ENCODE measurements at regions not wholly inside any gene's neighbourhood (a gene's known extent, or its start where the extent isn't known, plus 50 kb on each side); places are given as distances from the start of the nearest gene placed in this dataset.

DNA sequence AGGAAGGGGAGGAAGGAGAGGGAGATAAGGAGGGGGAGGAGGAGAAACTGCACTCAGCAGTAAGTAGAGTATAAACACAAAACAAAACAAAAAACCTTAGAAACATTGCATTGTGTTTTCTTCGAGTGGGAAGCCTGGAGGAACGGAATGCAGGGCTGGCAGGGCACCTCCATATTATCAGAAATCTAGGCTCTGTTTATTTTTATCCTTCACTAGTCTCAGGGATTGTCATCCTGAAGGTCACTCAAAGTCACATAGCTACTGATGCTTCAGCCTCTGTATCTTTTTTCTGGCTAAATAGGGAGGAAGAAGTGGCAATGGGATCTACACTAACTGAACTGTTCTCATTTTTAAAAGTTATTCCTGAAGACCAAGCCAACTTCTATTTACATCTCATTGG is 467.8 kb downstream of the KCTD12 start:
- Histone ChIP-seq H3K9me3 (ENCODE audit: low read depth, low read length, poor library complexity, severe bottlenecking) (no peaks in the 10 kb centered on the region), H3K4me3 (ENCODE audit: low read depth, low read length, poor library complexity, severe bottlenecking) (no peak overlapping the region), H3K4me1 (ENCODE audit: insufficient read depth, low read length, poor library complexity, severe bottlenecking) (no peaks in the 10 kb centered on the region), H3K27ac (ENCODE audit: low read depth, low read length, poor library complexity, severe bottlenecking) (no peak overlapping the region), H3K36me3 (ENCODE audit: insufficient read depth, low read length, poor library complexity, severe bottlenecking) (no peaks in the 10 kb centered on the region), H3K27me3 (replicated peaks; ENCODE audit: insufficient read depth, low read depth, low read length, poor library complexity) (peaks cover 10% of the 10 kb centered on the region)
- TF ChIP-seq, protein P1, sequence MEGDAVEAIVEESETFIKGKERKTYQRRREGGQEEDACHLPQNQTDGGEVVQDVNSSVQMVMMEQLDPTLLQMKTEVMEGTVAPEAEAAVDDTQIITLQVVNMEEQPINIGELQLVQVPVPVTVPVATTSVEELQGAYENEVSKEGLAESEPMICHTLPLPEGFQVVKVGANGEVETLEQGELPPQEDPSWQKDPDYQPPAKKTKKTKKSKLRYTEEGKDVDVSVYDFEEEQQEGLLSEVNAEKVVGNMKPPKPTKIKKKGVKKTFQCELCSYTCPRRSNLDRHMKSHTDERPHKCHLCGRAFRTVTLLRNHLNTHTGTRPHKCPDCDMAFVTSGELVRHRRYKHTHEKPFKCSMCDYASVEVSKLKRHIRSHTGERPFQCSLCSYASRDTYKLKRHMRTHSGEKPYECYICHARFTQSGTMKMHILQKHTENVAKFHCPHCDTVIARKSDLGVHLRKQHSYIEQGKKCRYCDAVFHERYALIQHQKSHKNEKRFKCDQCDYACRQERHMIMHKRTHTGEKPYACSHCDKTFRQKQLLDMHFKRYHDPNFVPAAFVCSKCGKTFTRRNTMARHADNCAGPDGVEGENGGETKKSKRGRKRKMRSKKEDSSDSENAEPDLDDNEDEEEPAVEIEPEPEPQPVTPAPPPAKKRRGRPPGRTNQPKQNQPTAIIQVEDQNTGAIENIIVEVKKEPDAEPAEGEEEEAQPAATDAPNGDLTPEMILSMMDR (conservative IDR thresholded peaks at IDR 0.05; ENCODE audit: low read depth, low read length), result no peak
- no peak for TF ChIP-seq EZH2 (IDR thresholded peaks at IDR 0.05; ENCODE audit: borderline replicate concordance, low read depth, low read length, poor library complexity, severe bottlenecking)
- DNase-seq (ENCODE audit: low spot score), result no peak
- POLR2A ChIA-PET (ENCODE audit: low non-redundant PET), result no interaction called here
- no TSS peak for BruUV-seq (replicated peaks)
- intact Hi-C loops (cut with micrococcal nuclease; ENCODE audit: unreplicated experiment), result no loop called here
- CTCF ChIA-PET, result no interaction called here

DNA sequence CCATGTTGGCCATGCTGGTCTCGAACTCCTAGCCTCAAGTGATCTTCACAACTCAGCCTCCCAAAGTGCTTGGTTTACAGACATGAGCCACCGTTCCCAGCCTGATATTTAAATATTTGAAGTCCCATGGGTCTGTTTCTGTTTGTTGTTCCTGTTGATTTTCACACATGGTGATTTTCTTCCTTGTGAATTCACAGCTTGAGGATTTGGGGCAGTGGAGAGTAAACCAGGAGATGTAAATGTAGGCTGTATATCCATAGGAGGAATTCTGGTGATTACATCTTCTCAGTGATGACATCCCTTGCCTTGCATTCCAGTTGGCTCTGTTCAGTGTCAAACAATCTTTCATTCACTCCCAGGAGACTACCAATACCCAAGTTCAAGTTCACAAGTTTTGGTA is 471.9 kb downstream of the KCTD12 start:
- no peak overlapping the region for H3K27ac ChIP-seq (ENCODE audit: low read depth, low read length, poor library complexity, severe bottlenecking)
- H3K9me3 ChIP-seq (ENCODE audit: low read depth, low read length, poor library complexity, severe bottlenecking), result no peaks in the 10 kb centered on the region
- H3K27me3 ChIP-seq (replicated peaks; ENCODE audit: insufficient read depth, low read depth, low read length, poor library complexity), result peaks cover 10% of the 10 kb centered on the region
- no peaks in the 10 kb centered on the region for H3K36me3 ChIP-seq (ENCODE audit: insufficient read depth, low read length, poor library complexity, severe bottlenecking)
- BruUV-seq (replicated peaks), result no TSS peak
- no peak for TF ChIP-seq EZH2 (IDR thresholded peaks at IDR 0.05; ENCODE audit: borderline replicate concordance, low read depth, low read length, poor library complexity, severe bottlenecking)
- TF ChIP-seq, protein P1 (conservative IDR thresholded peaks at IDR 0.05; ENCODE audit: low read depth, low read length), result no peak
- DNase-seq (ENCODE audit: low spot score), result no peak
- H3K4me1 ChIP-seq (ENCODE audit: insufficient read depth, low read length, poor library complexity, severe bottlenecking), result no peaks in the 10 kb centered on the region
- POLR2A ChIA-PET (ENCODE audit: low non-redundant PET), result no interaction called here
- intact Hi-C loops (cut with micrococcal nuclease; ENCODE audit: unreplicated experiment), result no loop called here
- H3K4me3 ChIP-seq (ENCODE audit: low read depth, low read length, poor library complexity, severe bottlenecking), result no peak overlapping the region
- CTCF ChIA-PET, result no interaction called here

DNA sequence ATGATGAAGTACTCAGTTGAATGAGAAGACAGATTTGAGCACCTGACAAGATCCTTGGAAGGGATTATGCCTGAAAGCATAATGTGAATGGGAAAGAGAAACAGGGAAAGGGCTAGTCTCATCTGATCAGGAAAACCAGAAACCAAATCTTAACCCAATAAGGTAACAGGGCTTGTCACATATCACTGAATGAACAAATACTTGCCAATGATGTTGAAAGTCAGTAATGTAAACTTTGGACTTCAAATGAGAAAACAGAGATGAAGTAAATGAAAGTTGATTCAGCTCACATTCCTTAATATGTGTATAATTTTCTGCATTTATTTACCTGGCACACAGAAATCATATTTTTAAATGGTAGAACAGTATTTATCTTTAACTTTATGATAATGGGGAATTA is 480.0 kb downstream of the KCTD12 start:
- BruUV-seq (replicated peaks), result no TSS peak
- no peaks in the 10 kb centered on the region for H3K36me3 ChIP-seq (ENCODE audit: insufficient read depth, low read length, poor library complexity, severe bottlenecking)
- no peak for DNase-seq (ENCODE audit: low spot score)
- no peaks in the 10 kb centered on the region for H3K9me3 ChIP-seq (ENCODE audit: low read depth, low read length, poor library complexity, severe bottlenecking)
- no peaks in the 10 kb centered on the region for H3K4me1 ChIP-seq (ENCODE audit: insufficient read depth, low read length, poor library complexity, severe bottlenecking)
- no peak overlapping the region for H3K4me3 ChIP-seq (ENCODE audit: low read depth, low read length, poor library complexity, severe bottlenecking)
- ChIA-PET POLR2A (ENCODE audit: low non-redundant PET) (no interaction called here), CTCF (no interaction called here)
- no peak overlapping the region for H3K27ac ChIP-seq (ENCODE audit: low read depth, low read length, poor library complexity, severe bottlenecking)
- no peaks in the 10 kb centered on the region for H3K27me3 ChIP-seq (replicated peaks; ENCODE audit: insufficient read depth, low read depth, low read length, poor library complexity)
- no peak for TF ChIP-seq EZH2 (IDR thresholded peaks at IDR 0.05; ENCODE audit: borderline replicate concordance, low read depth, low read length, poor library complexity, severe bottlenecking)
- TF ChIP-seq, protein P1 (conservative IDR thresholded peaks at IDR 0.05; ENCODE audit: low read depth, low read length), result no peak
- intact Hi-C loops (cut with micrococcal nuclease; ENCODE audit: unreplicated experiment), result no loop called here

All from A673 (cell line).